DOHH2 (cell line): ENCODE measurements at regions not wholly inside any gene's neighbourhood (a gene's known extent, or its start where the extent isn't known, plus 50 kb on each side); places are given as distances from the start of the nearest gene placed in this dataset.

Experiments used
- EZH2phosphoT487 ChIP-seq: fragments of 200-600 bp; sonication (generic); IDR thresholded peaks from 2 replicates; pipeline ENCODE4 v1.6.1; 2017; ENCODE audit warnings: borderline replicate concordance, mild to moderate bottlenecking, antibody characterized with exemption, low read length, moderate library complexity, mixed read lengths
- TF ChIP-seq, protein P1 (sequence below): fragments of 200-600 bp; sonication (generic); IDR thresholded peaks from one replicate; pipeline ENCODE4 v1.5.1; 2014; ENCODE audit warnings: antibody characterized with exemption, mild to moderate bottlenecking, low read depth, low read length; ENCODE audit not compliant: poor library complexity, severe bottlenecking

DNA sequence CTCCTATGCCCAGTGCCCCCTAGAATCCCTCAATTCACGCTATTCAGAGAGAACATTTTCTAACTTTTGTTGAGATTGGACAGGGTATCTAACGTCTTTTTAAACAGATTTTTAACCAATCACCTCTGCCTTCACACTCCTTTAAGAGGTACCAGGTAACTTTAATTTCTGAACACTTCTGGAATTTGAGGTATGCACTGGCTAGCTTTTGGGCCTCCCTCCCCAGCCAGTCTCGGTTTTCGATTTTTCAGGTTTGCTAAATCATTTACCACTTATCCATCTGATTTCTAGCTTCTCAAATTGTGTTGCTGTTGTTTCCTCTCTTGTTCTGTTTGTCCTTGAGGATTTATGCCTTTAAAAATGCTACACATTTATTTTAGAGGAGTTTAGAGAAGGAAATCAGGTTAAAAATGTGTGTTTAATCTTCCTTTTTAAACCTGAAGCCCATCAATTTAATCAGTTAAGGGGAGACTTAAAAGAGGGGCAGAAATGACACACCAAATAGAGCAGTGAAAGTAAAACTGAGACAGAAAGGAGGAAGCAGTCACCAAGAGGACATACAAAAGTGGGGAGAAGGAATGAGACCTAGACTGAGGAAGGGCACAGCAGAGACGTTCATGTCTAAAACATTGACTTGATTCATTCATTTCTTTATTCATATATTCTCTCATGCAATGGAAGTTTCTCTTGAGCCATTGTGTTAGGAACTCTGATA is 139.6 kb upstream of the HTR2A start:
- TF ChIP-seq, protein P1, sequence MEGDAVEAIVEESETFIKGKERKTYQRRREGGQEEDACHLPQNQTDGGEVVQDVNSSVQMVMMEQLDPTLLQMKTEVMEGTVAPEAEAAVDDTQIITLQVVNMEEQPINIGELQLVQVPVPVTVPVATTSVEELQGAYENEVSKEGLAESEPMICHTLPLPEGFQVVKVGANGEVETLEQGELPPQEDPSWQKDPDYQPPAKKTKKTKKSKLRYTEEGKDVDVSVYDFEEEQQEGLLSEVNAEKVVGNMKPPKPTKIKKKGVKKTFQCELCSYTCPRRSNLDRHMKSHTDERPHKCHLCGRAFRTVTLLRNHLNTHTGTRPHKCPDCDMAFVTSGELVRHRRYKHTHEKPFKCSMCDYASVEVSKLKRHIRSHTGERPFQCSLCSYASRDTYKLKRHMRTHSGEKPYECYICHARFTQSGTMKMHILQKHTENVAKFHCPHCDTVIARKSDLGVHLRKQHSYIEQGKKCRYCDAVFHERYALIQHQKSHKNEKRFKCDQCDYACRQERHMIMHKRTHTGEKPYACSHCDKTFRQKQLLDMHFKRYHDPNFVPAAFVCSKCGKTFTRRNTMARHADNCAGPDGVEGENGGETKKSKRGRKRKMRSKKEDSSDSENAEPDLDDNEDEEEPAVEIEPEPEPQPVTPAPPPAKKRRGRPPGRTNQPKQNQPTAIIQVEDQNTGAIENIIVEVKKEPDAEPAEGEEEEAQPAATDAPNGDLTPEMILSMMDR: no peak
- TF ChIP-seq EZH2phosphoT487: no peak
